ENCODE measurements at regions not wholly inside any gene's neighbourhood (a gene's known extent, or its start where the extent isn't known, plus 50 kb on each side); places are given as distances from the start of the nearest gene placed in this dataset.

DNA sequence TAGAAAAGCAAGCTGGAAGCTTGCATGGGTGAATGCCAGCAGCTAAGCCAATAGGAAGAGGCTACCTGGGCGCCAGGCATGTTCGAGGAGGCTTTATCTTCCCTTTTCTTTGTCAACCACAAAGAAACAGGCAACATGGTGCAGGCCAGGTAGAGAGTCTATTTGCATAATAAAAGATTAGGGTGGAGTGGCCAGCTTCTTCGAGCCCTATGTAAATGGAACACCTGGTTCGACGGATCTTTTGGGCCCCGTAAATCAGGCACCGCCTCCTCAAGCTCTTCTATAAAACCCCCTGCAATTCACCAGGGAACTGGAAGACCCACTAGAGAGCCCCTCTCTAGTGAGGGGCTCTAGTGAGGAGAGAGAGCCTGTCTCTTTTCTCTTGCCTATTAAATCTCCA is 1106.2 kb upstream of the CELF2 start:
- TF ChIP-seq ZBTB7A (IDR thresholded peaks at IDR 0.05; ENCODE audit: low read depth), result no peak
- TF ChIP-seq CREB1 (IDR thresholded peaks at IDR 0.05; ENCODE audit: low read depth), result no peak
- TF ChIP-seq EP300 (IDR thresholded peaks at IDR 0.05; ENCODE audit: borderline replicate concordance), result no peak
- TF ChIP-seq TCF12 (IDR thresholded peaks at IDR 0.05; ENCODE audit: low read depth), result no peak
- TF ChIP-seq RAD21 (IDR thresholded peaks at IDR 0.05; ENCODE audit: low read depth), result no peak
- no peak for TF ChIP-seq YY1 (IDR thresholded peaks at IDR 0.05; ENCODE audit: low read depth)
- no peak for TF ChIP-seq TEAD4 (IDR thresholded peaks at IDR 0.05)
- no peak for TF ChIP-seq REST (IDR thresholded peaks at IDR 0.05; ENCODE audit: low read depth)
- TF ChIP-seq NFIC (IDR thresholded peaks at IDR 0.05), result no peak
- no peak for TF ChIP-seq FOXM1 (IDR thresholded peaks at IDR 0.05; ENCODE audit: borderline replicate concordance, low read depth)
- no peak for TF ChIP-seq EGR1 (IDR thresholded peaks at IDR 0.05)
- TF ChIP-seq TAF1 (IDR thresholded peaks at IDR 0.05; ENCODE audit: low read depth), result no peak
- TF ChIP-seq, protein P1, sequence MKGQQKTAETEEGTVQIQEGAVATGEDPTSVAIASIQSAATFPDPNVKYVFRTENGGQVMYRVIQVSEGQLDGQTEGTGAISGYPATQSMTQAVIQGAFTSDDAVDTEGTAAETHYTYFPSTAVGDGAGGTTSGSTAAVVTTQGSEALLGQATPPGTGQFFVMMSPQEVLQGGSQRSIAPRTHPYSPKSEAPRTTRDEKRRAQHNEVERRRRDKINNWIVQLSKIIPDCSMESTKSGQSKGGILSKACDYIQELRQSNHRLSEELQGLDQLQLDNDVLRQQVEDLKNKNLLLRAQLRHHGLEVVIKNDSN (IDR thresholded peaks at IDR 0.05), result no peak
- TF ChIP-seq, protein P2, sequence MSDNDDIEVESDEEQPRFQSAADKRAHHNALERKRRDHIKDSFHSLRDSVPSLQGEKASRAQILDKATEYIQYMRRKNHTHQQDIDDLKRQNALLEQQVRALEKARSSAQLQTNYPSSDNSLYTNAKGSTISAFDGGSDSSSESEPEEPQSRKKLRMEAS (IDR thresholded peaks at IDR 0.05), result no peak
- no peak for TF ChIP-seq CEBPB (IDR thresholded peaks at IDR 0.05)

GRCh38 chr10:9913876-9914514 is 1103.7 kb upstream of the CELF2 start:
- TF ChIP-seq EP300 (IDR thresholded peaks at IDR 0.05; ENCODE audit: borderline replicate concordance), result no peak
- TF ChIP-seq YY1 (IDR thresholded peaks at IDR 0.05; ENCODE audit: low read depth), result no peak
- TF ChIP-seq, protein P1 (IDR thresholded peaks at IDR 0.05), result no peak
- TF ChIP-seq CREB1 (IDR thresholded peaks at IDR 0.05; ENCODE audit: low read depth), result no peak
- TF ChIP-seq TEAD4 (IDR thresholded peaks at IDR 0.05), result no peak
- TF ChIP-seq NFIC (IDR thresholded peaks at IDR 0.05), result no peak
- TF ChIP-seq CEBPB (IDR thresholded peaks at IDR 0.05), result no peak
- TF ChIP-seq, protein P2 (IDR thresholded peaks at IDR 0.05), result no peak
- TF ChIP-seq TAF1 (IDR thresholded peaks at IDR 0.05; ENCODE audit: low read depth), result no peak
- TF ChIP-seq RAD21 (IDR thresholded peaks at IDR 0.05; ENCODE audit: low read depth), result no peak
- no peak for TF ChIP-seq FOXM1 (IDR thresholded peaks at IDR 0.05; ENCODE audit: borderline replicate concordance, low read depth)
- no peak for TF ChIP-seq ZBTB7A (IDR thresholded peaks at IDR 0.05; ENCODE audit: low read depth)

- no peak for TF ChIP-seq TCF12 (IDR thresholded peaks at IDR 0.05; ENCODE audit: low read depth)
- no peak for TF ChIP-seq YY1 (IDR thresholded peaks at IDR 0.05; ENCODE audit: low read depth)
- TF ChIP-seq NFIC (IDR thresholded peaks at IDR 0.05), result no peak
- TF ChIP-seq, protein P2 (IDR thresholded peaks at IDR 0.05), result no peak
- no peak for TF ChIP-seq TEAD4 (IDR thresholded peaks at IDR 0.05)
- no peak for TF ChIP-seq EP300 (IDR thresholded peaks at IDR 0.05; ENCODE audit: borderline replicate concordance)
- TF ChIP-seq TAF1 (IDR thresholded peaks at IDR 0.05; ENCODE audit: low read depth), result no peak
These were observed 1096.1 kb upstream of the CELF2 start for GRCh38 chr10:9921544-9921943.

DNA sequence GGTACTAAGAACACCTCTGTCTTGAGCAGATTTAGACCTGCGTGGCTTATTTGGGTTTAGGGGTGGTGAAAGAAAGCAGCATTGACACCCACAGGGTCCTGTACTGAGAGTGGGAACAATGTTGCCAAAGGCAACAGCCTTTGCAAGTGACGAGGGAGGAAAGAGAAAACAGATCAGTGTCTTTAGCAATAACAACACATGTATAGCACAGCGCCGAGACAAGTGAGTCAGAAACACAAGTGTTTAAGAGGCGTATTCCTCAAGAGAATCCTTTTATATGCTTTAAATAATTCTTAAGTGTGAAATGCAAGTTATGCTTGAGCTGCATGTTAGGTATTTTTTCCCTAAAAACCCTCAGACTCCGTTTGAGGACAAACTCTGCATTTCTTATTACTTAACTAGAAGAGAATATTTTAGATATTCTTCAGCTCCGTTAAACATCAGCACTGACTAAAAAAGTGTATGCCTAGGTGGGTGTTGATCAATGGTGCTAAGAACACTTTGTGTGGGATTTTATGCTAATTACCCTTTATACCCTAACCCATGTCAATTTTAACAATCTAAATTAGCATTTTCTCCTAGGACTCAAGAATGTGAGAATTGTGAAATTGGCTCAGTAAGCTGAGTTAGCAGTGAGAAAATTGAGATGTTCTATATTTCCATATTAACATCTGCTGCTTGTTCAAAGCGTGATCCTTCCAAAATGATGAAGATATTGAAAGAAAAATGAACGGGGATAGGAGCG is 1095.4 kb upstream of the CELF2 start:
- TF ChIP-seq EGR1 (IDR thresholded peaks at IDR 0.05) (no peak), TEAD4 (IDR thresholded peaks at IDR 0.05) (no peak), EP300 (IDR thresholded peaks at IDR 0.05; ENCODE audit: borderline replicate concordance) (no peak), NFIC (IDR thresholded peaks at IDR 0.05) (no peak), ZBTB7A (IDR thresholded peaks at IDR 0.05; ENCODE audit: low read depth) (no peak), TCF12 (IDR thresholded peaks at IDR 0.05; ENCODE audit: low read depth) (no peak), CEBPB (IDR thresholded peaks at IDR 0.05) (no peak), RAD21 (IDR thresholded peaks at IDR 0.05; ENCODE audit: low read depth) (no peak)

DNA sequence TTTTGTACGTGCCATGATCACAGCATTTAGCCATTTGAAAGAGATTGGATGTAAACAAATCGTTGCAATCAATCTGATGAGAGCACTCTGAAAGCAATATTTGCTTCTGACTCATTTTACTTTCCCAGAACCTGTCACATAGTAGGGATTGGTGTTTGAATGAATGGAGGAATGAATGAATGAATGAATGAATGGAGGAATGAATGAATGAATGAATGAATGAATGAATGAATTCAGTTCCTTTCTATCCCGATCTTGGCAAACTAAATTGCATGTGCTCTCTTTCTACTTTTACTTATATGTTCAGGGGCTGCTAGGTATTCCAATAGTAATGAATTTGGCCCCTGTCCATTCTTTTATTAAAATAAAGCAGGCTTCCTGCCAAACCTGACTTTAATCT is 1091.7 kb upstream of the CELF2 start:
- no peak for TF ChIP-seq YY1 (IDR thresholded peaks at IDR 0.05; ENCODE audit: low read depth)
- TF ChIP-seq EP300 (IDR thresholded peaks at IDR 0.05; ENCODE audit: borderline replicate concordance), result no peak
- TF ChIP-seq TEAD4 (IDR thresholded peaks at IDR 0.05), result no peak
- no peak for TF ChIP-seq TCF12 (IDR thresholded peaks at IDR 0.05; ENCODE audit: low read depth)
- TF ChIP-seq NFIC (IDR thresholded peaks at IDR 0.05), result no peak
- TF ChIP-seq CEBPB (IDR thresholded peaks at IDR 0.05), result no peak
- TF ChIP-seq, protein P2 (IDR thresholded peaks at IDR 0.05), result no peak
- TF ChIP-seq ZBTB7A (IDR thresholded peaks at IDR 0.05; ENCODE audit: low read depth), result no peak
- TF ChIP-seq TAF1 (IDR thresholded peaks at IDR 0.05; ENCODE audit: low read depth), result no peak
- TF ChIP-seq CREB1 (IDR thresholded peaks at IDR 0.05; ENCODE audit: low read depth), result no peak
- TF ChIP-seq EGR1 (IDR thresholded peaks at IDR 0.05), result no peak
- TF ChIP-seq, protein P1 (IDR thresholded peaks at IDR 0.05), result no peak
- no peak for TF ChIP-seq RAD21 (IDR thresholded peaks at IDR 0.05; ENCODE audit: low read depth)
- no peak for TF ChIP-seq FOXM1 (IDR thresholded peaks at IDR 0.05; ENCODE audit: borderline replicate concordance, low read depth)
